ENCODE measurements at regions not wholly inside any gene's neighbourhood (a gene's known extent, or its start where the extent isn't known, plus 50 kb on each side); places are given as distances from the start of the nearest gene placed in this dataset.

DNA sequence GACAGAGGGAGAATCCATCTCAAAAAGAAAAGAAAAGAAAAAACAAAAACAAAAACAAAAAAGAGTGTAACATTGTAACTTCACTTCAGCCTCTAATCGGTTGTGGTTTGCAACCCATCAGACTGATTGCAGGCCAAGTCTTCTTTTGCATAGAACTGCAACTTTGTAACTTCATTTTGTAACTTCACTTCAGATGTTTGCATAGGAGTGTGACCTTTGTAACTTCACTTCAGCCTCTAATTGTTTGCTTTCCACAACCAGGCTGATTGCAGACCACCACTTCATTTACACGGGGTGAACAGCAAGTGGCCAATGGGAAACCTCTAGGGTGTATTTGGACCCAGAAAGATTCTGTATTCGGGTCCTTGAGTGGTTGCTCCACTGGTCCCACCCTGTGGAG is 79.1 kb upstream of the CHMP2B start:
- no peak overlapping the region for H2AFZ ChIP-seq
- no peaks in the 10 kb centered on the region for H3K79me2 ChIP-seq (replicated peaks; ENCODE audit: insufficient read depth)
- Mint-ChIP-seq H3K4me1 (no peaks in the 10 kb centered on the region), H3K27ac (no peak overlapping the region), H3K9me3 (peaks cover 14% of the 10 kb centered on the region; the same call in 2 of the 3 replicates), H3K4me3 (no peak overlapping the region), H3K36me3 (ENCODE audit: low read depth) (peaks cover 3% of the 10 kb centered on the region; the same call in 2 of the 3 replicates), H3K27me3 (ENCODE audit: insufficient read depth, low read depth, poor library complexity) (peaks cover 2% of the 10 kb centered on the region)
- H3F3A ChIP-seq (replicated peaks; ENCODE audit: low read depth): no peaks in the 10 kb centered on the region
- no peak overlapping the region for H3K4me3 ChIP-seq
- no peak overlapping the region for H3K27ac ChIP-seq (ENCODE audit: low read depth)
- H3K27me3 ChIP-seq (ENCODE audit: insufficient read depth): no peaks in the 10 kb centered on the region
- TF ChIP-seq, protein P1, sequence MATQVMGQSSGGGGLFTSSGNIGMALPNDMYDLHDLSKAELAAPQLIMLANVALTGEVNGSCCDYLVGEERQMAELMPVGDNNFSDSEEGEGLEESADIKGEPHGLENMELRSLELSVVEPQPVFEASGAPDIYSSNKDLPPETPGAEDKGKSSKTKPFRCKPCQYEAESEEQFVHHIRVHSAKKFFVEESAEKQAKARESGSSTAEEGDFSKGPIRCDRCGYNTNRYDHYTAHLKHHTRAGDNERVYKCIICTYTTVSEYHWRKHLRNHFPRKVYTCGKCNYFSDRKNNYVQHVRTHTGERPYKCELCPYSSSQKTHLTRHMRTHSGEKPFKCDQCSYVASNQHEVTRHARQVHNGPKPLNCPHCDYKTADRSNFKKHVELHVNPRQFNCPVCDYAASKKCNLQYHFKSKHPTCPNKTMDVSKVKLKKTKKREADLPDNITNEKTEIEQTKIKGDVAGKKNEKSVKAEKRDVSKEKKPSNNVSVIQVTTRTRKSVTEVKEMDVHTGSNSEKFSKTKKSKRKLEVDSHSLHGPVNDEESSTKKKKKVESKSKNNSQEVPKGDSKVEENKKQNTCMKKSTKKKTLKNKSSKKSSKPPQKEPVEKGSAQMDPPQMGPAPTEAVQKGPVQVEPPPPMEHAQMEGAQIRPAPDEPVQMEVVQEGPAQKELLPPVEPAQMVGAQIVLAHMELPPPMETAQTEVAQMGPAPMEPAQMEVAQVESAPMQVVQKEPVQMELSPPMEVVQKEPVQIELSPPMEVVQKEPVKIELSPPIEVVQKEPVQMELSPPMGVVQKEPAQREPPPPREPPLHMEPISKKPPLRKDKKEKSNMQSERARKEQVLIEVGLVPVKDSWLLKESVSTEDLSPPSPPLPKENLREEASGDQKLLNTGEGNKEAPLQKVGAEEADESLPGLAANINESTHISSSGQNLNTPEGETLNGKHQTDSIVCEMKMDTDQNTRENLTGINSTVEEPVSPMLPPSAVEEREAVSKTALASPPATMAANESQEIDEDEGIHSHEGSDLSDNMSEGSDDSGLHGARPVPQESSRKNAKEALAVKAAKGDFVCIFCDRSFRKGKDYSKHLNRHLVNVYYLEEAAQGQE (IDR thresholded peaks at IDR 0.05; ENCODE audit: unreplicated experiment): no peak
- TF ChIP-seq CREB1 (CRISPR knock-in tag; IDR thresholded peaks at IDR 0.05; ENCODE audit: low read depth): no peak
- TF ChIP-seq, protein P2, sequence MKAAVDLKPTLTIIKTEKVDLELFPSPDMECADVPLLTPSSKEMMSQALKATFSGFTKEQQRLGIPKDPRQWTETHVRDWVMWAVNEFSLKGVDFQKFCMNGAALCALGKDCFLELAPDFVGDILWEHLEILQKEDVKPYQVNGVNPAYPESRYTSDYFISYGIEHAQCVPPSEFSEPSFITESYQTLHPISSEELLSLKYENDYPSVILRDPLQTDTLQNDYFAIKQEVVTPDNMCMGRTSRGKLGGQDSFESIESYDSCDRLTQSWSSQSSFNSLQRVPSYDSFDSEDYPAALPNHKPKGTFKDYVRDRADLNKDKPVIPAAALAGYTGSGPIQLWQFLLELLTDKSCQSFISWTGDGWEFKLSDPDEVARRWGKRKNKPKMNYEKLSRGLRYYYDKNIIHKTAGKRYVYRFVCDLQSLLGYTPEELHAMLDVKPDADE (IDR thresholded peaks at IDR 0.05): no peak
- no peak for TF ChIP-seq EZH2 (IDR thresholded peaks at IDR 0.05; ENCODE audit: low read depth, unreplicated experiment)
- H3K4me1 ChIP-seq (ENCODE audit: insufficient read depth): no peaks in the 10 kb centered on the region
- H3K9me2 ChIP-seq (ENCODE audit: insufficient read depth): peaks cover 23% of the 10 kb centered on the region
- no peak for DNase-seq (ENCODE audit: low spot score)
- H3K36me3 ChIP-seq (ENCODE audit: insufficient read depth): no peaks in the 10 kb centered on the region; the same call in 1 of the 2 replicates
- no peak overlapping the region for H3K4me2 ChIP-seq
- ATAC-seq: no peak
- H4K20me1 ChIP-seq (replicated peaks; ENCODE audit: insufficient read depth): no peaks in the 10 kb centered on the region

GRCh38 chr3:87147562-87147961 is 79.5 kb upstream of the CHMP2B start:
- ATAC-seq (no peak), DNase-seq (ENCODE audit: low spot score) (no peak)
- no peak overlapping the region for H3K27ac ChIP-seq (ENCODE audit: low read depth)
- no peak overlapping the region for H3K4me2 ChIP-seq
- peak overlapping the region; percentile 52; the same call in 1 of the 2 replicates for H2AFZ ChIP-seq
- peaks cover 23% of the 10 kb centered on the region for H3K9me2 ChIP-seq (ENCODE audit: insufficient read depth)
- Mint-ChIP-seq H3K36me3 (ENCODE audit: low read depth) (peaks cover 3% of the 10 kb centered on the region; the same call in 2 of the 3 replicates), H3K9me3 (peaks cover 14% of the 10 kb centered on the region), H3K4me3 (no peak overlapping the region), H3K27ac (no peak overlapping the region), H3K27me3 (ENCODE audit: insufficient read depth, low read depth, poor library complexity) (peaks cover 2% of the 10 kb centered on the region), H3K4me1 (no peaks in the 10 kb centered on the region)
- no peaks in the 10 kb centered on the region for H3K27me3 ChIP-seq (ENCODE audit: insufficient read depth)
- H4K20me1 ChIP-seq (replicated peaks; ENCODE audit: insufficient read depth): no peaks in the 10 kb centered on the region
- TF ChIP-seq ZNF114 (CRISPR knock-in tag; IDR thresholded peaks at IDR 0.05): no peak
- TF ChIP-seq, protein P1 (IDR thresholded peaks at IDR 0.05; ENCODE audit: unreplicated experiment): no peak
- no peak for TF ChIP-seq JUNB (IDR thresholded peaks at IDR 0.05; ENCODE audit: unreplicated experiment)
- H3K36me3 ChIP-seq (ENCODE audit: insufficient read depth): no peaks in the 10 kb centered on the region; the same call in 1 of the 2 replicates
- no peaks in the 10 kb centered on the region for H3K4me1 ChIP-seq (ENCODE audit: insufficient read depth)
- no peak overlapping the region for H3K4me3 ChIP-seq
- H3F3A ChIP-seq (replicated peaks; ENCODE audit: low read depth): no peaks in the 10 kb centered on the region
- no peaks in the 10 kb centered on the region for H3K79me2 ChIP-seq (replicated peaks; ENCODE audit: insufficient read depth)
